Small intestine (tissue), 7 donors: ENCODE measurements at regions not wholly inside any gene's neighbourhood (a gene's known extent, or its start where the extent isn't known, plus 50 kb on each side); places are given as distances from the start of the nearest gene placed in this dataset.

Experiments
- DNase-seq, 2 donors: peaks; one replicate each; pipeline versions ENCODE4 v3.0.0 to v3.0.0-alpha.2; 2013
- FAIRE-seq: peaks from 2 replicates; lab custom pipeline; 2012; peaks lifted over from hg19 to GRCh38; lab: Jason Lieb, UNC
- H3K27ac ChIP-seq, 3 donors: one replicate each; pipeline ENCODE4 v1.5.1; 2013; ENCODE audit warnings: low read length in 2 of 3, mild to moderate bottlenecking in 2 of 3, control low read depth in 1 of 3, inconsistent platforms in 1 of 3, low read depth in 1 of 3, moderate library complexity in 1 of 3
- H3K27me3 ChIP-seq, 3 donors: one replicate each; pipeline ENCODE4 v1.6.1; 2013; ENCODE audit warnings: low read length in 3 of 3, inconsistent platforms in 1 of 3; ENCODE audit not compliant: control insufficient read depth in 3 of 3, insufficient read depth in 3 of 3
- H3K36me3 ChIP-seq, 3 donors: one replicate each; pipeline ENCODE4 v1.6.1; 2013; ENCODE audit warnings: low read length in 3 of 3, inconsistent platforms in 1 of 3, low read depth in 1 of 3, mild to moderate bottlenecking in 1 of 3, moderate library complexity in 1 of 3; ENCODE audit not compliant: control insufficient read depth in 3 of 3, insufficient read depth in 2 of 3
- H3K4me1 ChIP-seq, 3 donors: one replicate each; pipeline ENCODE4 v1.6.1; 2013; ENCODE audit warnings: low read length in 2 of 3, inconsistent platforms in 1 of 3, low read depth in 1 of 3, mild to moderate bottlenecking in 1 of 3, moderate library complexity in 1 of 3; ENCODE audit not compliant: control insufficient read depth in 3 of 3, insufficient read depth in 2 of 3
- H3K4me3 ChIP-seq, 3 donors: one replicate each; pipeline ENCODE4 v1.5.1; 2013; ENCODE audit warnings: low read length in 3 of 3, control low read depth in 1 of 3, inconsistent platforms in 1 of 3, low read depth in 1 of 3, mild to moderate bottlenecking in 1 of 3, moderate library complexity in 1 of 3
- H3K9me3 ChIP-seq, 2 donors: one replicate each; pipeline ENCODE4 v1.6.1; 2013; ENCODE audit warnings: low read depth in 1 of 2, low read length in 1 of 2; ENCODE audit not compliant: control insufficient read depth in 2 of 2, insufficient read depth in 1 of 2
- WGBS, 3 donors: extraction: QIAGEN DNeasy Blood & Tissue Kit; methylation state at CpG; one replicate each; pipeline ENCODE4 v1.1.7; 2013; 5-methylcytosine and 5-hydroxymethylcytosine counted together
- donor health status: healthy with polysubstance abuse.
- donor health status: control.
- donor health status: control.
- donor health status: Bipolar disorder and iron deficiency.
- donor health status: healthy.

DNA sequence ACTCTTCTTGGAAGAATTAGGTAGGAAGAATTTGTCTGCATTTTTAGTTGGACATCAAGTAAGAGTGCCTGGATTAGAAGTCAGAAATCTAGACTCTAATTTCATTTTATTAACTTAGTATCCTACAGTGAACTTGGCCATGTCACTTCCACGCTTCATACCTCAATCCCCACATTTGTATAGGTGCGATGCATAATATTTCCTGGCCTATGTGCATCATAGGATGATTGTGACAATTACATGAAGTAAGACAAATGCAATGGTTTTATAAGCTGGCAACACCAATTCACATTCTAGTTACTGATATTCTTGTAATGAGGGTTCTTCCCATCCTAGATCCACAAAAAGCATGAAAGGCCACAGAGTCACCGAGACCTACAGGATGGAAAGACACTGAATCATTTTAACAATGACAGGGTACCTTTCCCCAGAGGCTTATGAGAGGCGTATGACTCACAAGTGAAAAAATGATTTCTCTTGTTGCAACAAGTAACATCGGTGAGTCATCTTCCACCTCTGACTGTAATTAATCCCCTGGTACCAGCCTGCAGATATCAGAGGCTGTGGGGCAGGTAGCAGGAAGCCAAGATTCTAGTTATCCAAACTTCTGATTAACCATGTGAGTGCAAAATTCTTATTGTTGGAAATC, 56.0 kb upstream of the OR5AK2 start:
- no peak for FAIRE-seq

DNA sequence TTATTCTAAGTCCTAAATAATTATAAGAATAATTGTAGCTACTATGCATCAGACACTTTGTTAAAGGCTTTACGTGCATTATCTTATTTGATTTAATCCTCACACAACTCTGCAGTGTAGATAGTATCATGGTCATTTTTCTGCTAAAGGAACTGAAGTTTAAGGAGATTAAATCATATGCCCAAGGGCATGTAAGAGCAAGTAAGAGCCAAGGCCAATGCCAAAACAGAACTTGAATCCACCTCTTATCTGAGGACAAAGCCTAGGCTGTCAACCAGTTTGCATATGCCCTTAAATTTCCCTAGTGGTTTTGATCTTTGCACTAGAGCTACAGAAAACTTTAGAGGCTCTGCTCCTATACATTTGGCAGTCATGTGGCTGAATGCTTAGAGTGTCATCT, 65.6 kb upstream of the OR5AK2 start:
- Histone ChIP-seq H3K27me3 (no peaks in the 10 kb centered on the region), H3K27ac (no peak overlapping the region), H3K36me3 (no peaks in the 10 kb centered on the region), H3K4me1 (no peaks in the 10 kb centered on the region), H3K4me3 (no peak overlapping the region), H3K9me3 (no peaks in the 10 kb centered on the region)
- no peak for DNase-seq
- FAIRE-seq, result no peak
- 0 to 19% (median 0%) methylated on average over 1 of the region's 1 CpG for WGBS, 3 donors

More for the DNA sequence above, 56.0 kb upstream of the OR5AK2 start:
- Histone ChIP-seq H3K9me3 (no peaks in the 10 kb centered on the region), H3K4me3 (no peak overlapping the region), H3K36me3 (no peaks in the 10 kb centered on the region), H3K27me3 (no peaks in the 10 kb centered on the region), H3K27ac (no peak overlapping the region), H3K4me1 (no peaks in the 10 kb centered on the region)
- WGBS, 3 donors, result 57 to 76% (median 67%) methylated on average over 5 of the region's 5 CpGs
- DNase-seq, result no peak

DNA sequence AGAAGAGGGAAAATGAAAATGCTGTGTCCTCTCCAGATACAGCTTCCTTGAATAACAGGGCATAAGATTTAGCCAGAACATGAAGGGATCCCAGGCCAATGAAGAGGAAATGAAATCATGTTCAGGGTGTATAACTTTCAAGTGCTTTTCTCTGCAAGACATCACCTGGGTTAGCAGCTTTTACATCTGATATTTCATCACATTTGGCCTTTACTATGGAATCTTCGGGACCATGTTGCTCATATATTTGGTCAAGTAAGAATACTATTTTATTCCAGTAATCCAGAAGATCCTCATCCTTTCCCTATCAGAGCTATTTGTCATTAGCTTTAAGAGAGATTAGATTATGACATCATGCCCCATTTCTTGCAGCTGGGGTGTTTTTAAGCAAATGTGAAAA, 66.3 kb upstream of the OR5AK2 start:
- H3K36me3 ChIP-seq, result no peaks in the 10 kb centered on the region
- WGBS, 3 donors, result 94 to 96% (median 94%) methylated on average over 1 of the region's 1 CpG
- H3K9me3 ChIP-seq, result no peaks in the 10 kb centered on the region
- no peaks in the 10 kb centered on the region for H3K4me1 ChIP-seq
- no peak overlapping the region for H3K27ac ChIP-seq
- H3K4me3 ChIP-seq, result no peak overlapping the region
- DNase-seq (no peak), FAIRE-seq (no peak)
- H3K27me3 ChIP-seq, result no peaks in the 10 kb centered on the region

DNA sequence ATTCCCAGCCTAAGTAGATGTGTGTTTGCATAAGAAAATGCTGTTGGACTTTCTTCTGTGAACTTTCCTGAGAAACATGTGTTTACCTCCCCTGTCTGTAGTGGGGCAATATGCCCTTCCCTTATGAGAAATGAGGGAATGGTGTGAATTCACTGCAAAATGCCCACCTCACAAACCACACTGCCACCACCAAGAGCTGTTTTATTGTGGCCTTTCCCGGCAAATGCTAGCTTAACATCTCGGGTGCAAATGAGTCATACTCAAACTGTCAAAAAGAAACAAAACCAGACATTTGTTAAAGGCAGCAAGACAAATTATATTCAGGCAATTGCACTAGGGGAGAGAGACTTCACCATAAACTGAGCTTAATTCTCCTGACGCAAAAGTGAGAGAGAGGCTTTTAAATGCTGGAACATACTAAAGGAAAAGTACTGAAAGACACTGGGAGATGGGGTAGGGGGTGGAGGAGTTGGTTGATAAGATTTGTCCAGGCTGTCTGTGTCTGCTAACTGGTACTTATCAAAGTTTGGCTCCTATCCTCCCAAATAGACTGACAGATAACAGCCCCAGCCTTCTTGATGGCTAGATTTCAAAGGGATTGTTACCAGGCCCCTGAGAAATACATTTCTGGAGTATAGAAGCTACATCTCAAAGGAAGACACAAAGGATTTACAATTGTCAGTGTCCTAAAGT, 70.9 kb upstream of the OR5AK2 start:
- Histone ChIP-seq H3K36me3 (no peaks in the 10 kb centered on the region), H3K27me3 (no peaks in the 10 kb centered on the region), H3K27ac (no peak overlapping the region), H3K4me1 (no peaks in the 10 kb centered on the region), H3K9me3 (no peaks in the 10 kb centered on the region), H3K4me3 (no peak overlapping the region)
- WGBS, 3 donors, result 47 to 58% (median 55%) methylated on average over 3 of the region's 3 CpGs
- no peak for FAIRE-seq
- DNase-seq, result no peak

DNA sequence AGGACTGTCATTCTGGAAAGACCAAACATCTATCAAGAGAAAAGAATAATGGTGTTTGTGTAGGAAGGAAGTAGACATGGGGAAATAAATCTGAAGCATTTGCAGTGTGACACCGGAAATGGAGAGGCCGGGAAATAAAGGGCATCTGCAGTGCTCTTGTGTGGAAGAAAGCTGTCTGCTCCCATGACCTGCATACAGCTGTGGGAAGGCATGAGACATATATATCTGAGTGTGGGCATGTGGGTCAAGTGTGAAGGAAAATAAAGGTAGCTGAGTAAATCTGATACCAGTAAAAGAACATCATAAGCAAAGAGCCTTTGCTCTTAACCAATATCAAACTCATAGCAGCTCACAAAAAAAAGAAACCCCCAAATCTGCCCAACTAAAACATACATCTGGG, 72.1 kb upstream of the OR5AK2 start:
- Histone ChIP-seq H3K27me3 (no peaks in the 10 kb centered on the region), H3K4me1 (no peaks in the 10 kb centered on the region), H3K4me3 (no peak overlapping the region), H3K27ac (no peak overlapping the region), H3K36me3 (no peaks in the 10 kb centered on the region), H3K9me3 (no peaks in the 10 kb centered on the region)
- FAIRE-seq (no peak), DNase-seq (no peak)
- WGBS, 3 donors, result 34 to 74% (median 64%) methylated on average over 2 of the region's 2 CpGs

DNA sequence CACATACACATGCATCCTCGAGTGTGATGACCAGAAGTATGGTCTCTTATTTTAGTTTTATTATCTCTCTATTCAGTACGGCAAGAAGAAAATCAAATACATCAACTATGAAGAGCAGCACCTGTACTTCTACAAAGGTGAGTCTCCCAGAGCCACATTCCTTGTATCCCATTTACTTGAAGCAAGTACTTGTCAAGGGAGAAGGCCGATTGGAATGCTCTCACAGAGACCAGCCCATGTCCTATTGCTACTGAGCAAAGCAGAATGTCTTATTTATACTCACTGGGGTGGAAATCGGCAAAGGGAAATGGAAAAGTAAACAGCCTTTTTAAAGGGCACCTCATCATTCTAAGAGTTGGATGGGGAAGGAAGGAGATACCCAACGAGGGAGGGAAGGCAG, 72.6 kb upstream of the OR5AK2 start:
- DNase-seq, result no peak
- 46 to 55% (median 54%) methylated on average over 5 of the region's 5 CpGs for WGBS, 3 donors
- H3K36me3 ChIP-seq, result no peaks in the 10 kb centered on the region
- H3K4me1 ChIP-seq, result no peaks in the 10 kb centered on the region
- FAIRE-seq, result no peak
- H3K27ac ChIP-seq, result no peak overlapping the region
- no peak overlapping the region for H3K4me3 ChIP-seq
- H3K27me3 ChIP-seq, result no peaks in the 10 kb centered on the region
- no peaks in the 10 kb centered on the region for H3K9me3 ChIP-seq

DNA sequence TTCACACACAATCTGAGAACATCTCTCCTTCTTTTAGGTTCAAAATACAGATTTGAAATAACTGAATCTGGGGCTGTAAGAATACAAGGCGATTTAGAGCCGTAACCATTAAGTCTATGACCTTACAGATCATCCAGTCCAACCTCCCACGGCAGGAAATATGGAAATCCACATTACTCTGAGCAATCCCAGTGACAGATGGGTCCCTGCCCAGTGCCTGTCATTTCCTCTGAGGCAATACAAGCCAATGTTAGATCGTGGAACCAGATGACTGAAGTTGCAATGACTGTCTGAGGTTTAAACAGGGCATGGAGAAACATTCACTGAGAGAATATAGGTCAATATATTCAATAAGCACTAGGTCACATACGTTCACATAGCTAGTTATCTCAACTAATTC, 77.4 kb upstream of the OR5AK2 start:
- no peak overlapping the region for H3K4me3 ChIP-seq
- no peaks in the 10 kb centered on the region for H3K36me3 ChIP-seq
- H3K4me1 ChIP-seq, result no peaks in the 10 kb centered on the region
- H3K27me3 ChIP-seq, result no peaks in the 10 kb centered on the region
- 67 to 78% (median 69%) methylated on average over 5 of the region's 5 CpGs for WGBS, 3 donors
- DNase-seq (no peak), FAIRE-seq (no peak)
- H3K27ac ChIP-seq, result no peak overlapping the region
- no peaks in the 10 kb centered on the region for H3K9me3 ChIP-seq

DNA sequence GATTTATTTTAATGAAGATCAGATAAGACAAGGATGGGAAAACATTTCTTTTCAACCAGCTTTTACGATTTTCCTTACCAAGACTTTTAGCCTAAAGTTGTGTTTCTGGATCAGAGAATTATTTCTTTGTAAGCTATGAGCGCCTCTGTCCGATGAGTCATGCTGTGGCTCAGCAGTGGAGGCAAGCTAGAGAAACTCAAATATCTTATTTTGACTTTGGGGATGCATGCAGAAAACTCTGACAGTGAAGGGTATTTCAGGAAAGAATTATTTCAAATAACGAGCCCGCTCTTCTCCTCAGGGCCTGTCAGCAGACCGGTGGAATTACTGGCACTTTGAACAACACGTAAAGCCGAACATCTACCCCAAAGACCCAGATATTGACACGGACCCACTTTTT, 77.9 kb upstream of the OR5AK2 start:
- Histone ChIP-seq H3K4me3 (no peak overlapping the region), H3K36me3 (no peaks in the 10 kb centered on the region), H3K9me3 (no peaks in the 10 kb centered on the region), H3K27me3 (no peaks in the 10 kb centered on the region), H3K4me1 (no peaks in the 10 kb centered on the region), H3K27ac (no peak overlapping the region)
- no peak for DNase-seq
- no peak for FAIRE-seq
- WGBS, 3 donors, result 84 to 87% (median 87%) methylated on average over 9 of the region's 9 CpGs
